A549 (cell line): ENCODE measurements at regions not wholly inside any gene's neighbourhood (a gene's known extent, or its start where the extent isn't known, plus 50 kb on each side); places are given as distances from the start of the nearest gene placed in this dataset.

Experiments
- EHMT2 ChIP-seq: fragments of 200-600 bp; sonication (generic); IDR thresholded peaks from 2 replicates; pipeline ENCODE4 v1.6.1; 2016; ENCODE audit warnings: antibody characterized with exemption, low read depth, mild to moderate bottlenecking, moderate library complexity
- ESRRA ChIP-seq: fragments of 150-350 bp; IDR thresholded peaks from 2 replicates; pipeline ENCODE4 v1.6.1; 2014; ENCODE audit warnings: mild to moderate bottlenecking, low read length, borderline replicate concordance
- FOSB ChIP-seq: fragments of 250-450 bp; sonication (Bioruptor Pico); IDR thresholded peaks from 2 replicates; pipeline ENCODE4 v1.5.0; 2020; ENCODE audit warnings: mild to moderate bottlenecking, moderate library complexity
- HEYL ChIP-seq: fragments of 250-450 bp; sonication (Bioruptor Pico); IDR thresholded peaks from 2 replicates; pipeline ENCODE4 v1.8.0; 2021; ENCODE audit warnings: mild to moderate bottlenecking, moderate library complexity
- KDM1A ChIP-seq: fragments of 200-600 bp; sonication (generic); IDR thresholded peaks from 2 replicates; pipeline ENCODE4 v1.6.1; 2016; ENCODE audit warnings: low read depth, mild to moderate bottlenecking
- NR3C1 ChIP-seq: fragments of >200 bp; sonication (Bioruptor Twin); formaldehyde crosslinking; IDR thresholded peaks from 3 replicates; pipeline ENCODE4 v1.6.1; 2017
- POLR2A ChIP-seq: IDR thresholded peaks from 2 replicates; pipeline ENCODE4 v1.6.1; 2012; ENCODE audit warnings: mild to moderate bottlenecking, low read length
- RAD21 ChIP-seq, 2 experiments: fragments of >200 bp in 1 of 2; sonication (Bioruptor Twin) in 1 of 2; formaldehyde crosslinking in 1 of 2; IDR thresholded peaks in 1 of 2; conservative IDR thresholded peaks in 1 of 2; 2 replicates in 1 of 2; 3 replicates in 1 of 2; pipeline ENCODE4 v1.6.1; 2012 to 2018; ENCODE audit warnings: inconsistent platforms in 1 of 2
- RCOR1 ChIP-seq: fragments of 150-350 bp; IDR thresholded peaks from 2 replicates; pipeline ENCODE4 v1.6.1; 2014; ENCODE audit warnings: antibody characterized with exemption, low read length, low read depth
- ZC3H11A ChIP-seq: fragments of 450-650 bp; IDR thresholded peaks from 2 replicates; pipeline ENCODE4 v1.6.1; 2014; ENCODE audit warnings: antibody characterized with exemption, mild to moderate bottlenecking
- TF ChIP-seq, protein P1 (sequence below): fragments of >200 bp; sonication (Bioruptor Twin); formaldehyde crosslinking; IDR thresholded peaks from 3 replicates; pipeline ENCODE4 v1.5.1; 2016

DNA sequence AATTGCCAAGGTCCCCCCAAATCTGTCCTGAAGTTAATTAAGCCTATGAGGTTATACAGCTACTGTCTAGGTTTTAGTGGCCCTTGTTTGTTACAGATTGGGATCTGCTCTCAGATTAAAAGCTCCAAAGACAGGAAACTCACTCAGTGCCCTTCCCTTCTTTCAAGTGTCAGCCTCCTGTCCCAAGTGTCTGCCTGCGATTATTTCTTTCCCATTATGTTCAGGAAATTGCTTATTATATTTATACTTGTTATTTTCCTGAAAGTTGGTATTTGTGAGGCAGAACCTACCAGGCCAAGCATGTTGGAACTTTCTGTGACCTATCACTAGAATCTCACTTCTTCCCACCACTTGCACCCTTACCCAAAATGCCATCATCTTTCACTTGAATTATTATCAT, 173.2 kb downstream of the AREG start:
- TF ChIP-seq ESRRA (no peak), FOSB (CRISPR knock-in tag) (no peak), RCOR1 (no peak), NR3C1 (no peak), EHMT2 (no peak), RAD21 (conservative IDR thresholded peaks at IDR 0.05 in 1 of 2, IDR thresholded peaks at IDR 0.05 in 1 of 2) (no peak), HEYL (CRISPR knock-in tag) (no peak), ZC3H11A (no peak), POLR2A (no peak), KDM1A (no peak)
- TF ChIP-seq, protein P1, sequence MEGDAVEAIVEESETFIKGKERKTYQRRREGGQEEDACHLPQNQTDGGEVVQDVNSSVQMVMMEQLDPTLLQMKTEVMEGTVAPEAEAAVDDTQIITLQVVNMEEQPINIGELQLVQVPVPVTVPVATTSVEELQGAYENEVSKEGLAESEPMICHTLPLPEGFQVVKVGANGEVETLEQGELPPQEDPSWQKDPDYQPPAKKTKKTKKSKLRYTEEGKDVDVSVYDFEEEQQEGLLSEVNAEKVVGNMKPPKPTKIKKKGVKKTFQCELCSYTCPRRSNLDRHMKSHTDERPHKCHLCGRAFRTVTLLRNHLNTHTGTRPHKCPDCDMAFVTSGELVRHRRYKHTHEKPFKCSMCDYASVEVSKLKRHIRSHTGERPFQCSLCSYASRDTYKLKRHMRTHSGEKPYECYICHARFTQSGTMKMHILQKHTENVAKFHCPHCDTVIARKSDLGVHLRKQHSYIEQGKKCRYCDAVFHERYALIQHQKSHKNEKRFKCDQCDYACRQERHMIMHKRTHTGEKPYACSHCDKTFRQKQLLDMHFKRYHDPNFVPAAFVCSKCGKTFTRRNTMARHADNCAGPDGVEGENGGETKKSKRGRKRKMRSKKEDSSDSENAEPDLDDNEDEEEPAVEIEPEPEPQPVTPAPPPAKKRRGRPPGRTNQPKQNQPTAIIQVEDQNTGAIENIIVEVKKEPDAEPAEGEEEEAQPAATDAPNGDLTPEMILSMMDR: no peak
